ENCODE measurements at regions not wholly inside any gene's neighbourhood (a gene's known extent, or its start where the extent isn't known, plus 50 kb on each side); places are given as distances from the start of the nearest gene placed in this dataset.
A peak's percentile ranks its signal among the peaks of the same experiment; 100 is the strongest.
"Not testable (repeated sequence)": the region's sequence is repeated elsewhere in the genome, so short reads cannot be mapped to it uniquely, and the experiment has no call there.

- Mint-ChIP-seq H3K4me3 (ENCODE audit: low read depth, unreplicated experiment) (no peak overlapping the region), H3K9me3 (ENCODE audit: low read depth, unreplicated experiment) (peaks cover 5% of the 10 kb centered on the region), H3K36me3 (ENCODE audit: insufficient read depth, unreplicated experiment) (no peaks in the 10 kb centered on the region), H3K27ac (ENCODE audit: unreplicated experiment) (no peak overlapping the region), H3K4me1 (ENCODE audit: low read depth, unreplicated experiment) (no peaks in the 10 kb centered on the region), H3K27me3 (ENCODE audit: unreplicated experiment) (peaks cover 14% of the 10 kb centered on the region)
- no peak for TF ChIP-seq CTCF (IDR thresholded peaks at IDR 0.05; ENCODE audit: unreplicated experiment)
- CTCF ChIA-PET: no interaction called here
- intact Hi-C loops (cut with micrococcal nuclease; ENCODE audit: unreplicated experiment): no loop called here
- BruUV-seq (replicated peaks): no TSS peak
- DNase-seq: no peak
These were observed 172.0 kb upstream of the ARHGAP42 start for GRCh38 chr11:100515087-100515486.

GRCh38 chr11:100525197-100525596 lies 161.9 kb upstream of the ARHGAP42 start:
- TF ChIP-seq CTCF (IDR thresholded peaks at IDR 0.05; ENCODE audit: unreplicated experiment): no peak
- no peak for DNase-seq
- Mint-ChIP-seq H3K4me3 (ENCODE audit: low read depth, unreplicated experiment) (no peak overlapping the region), H3K4me1 (ENCODE audit: low read depth, unreplicated experiment) (no peaks in the 10 kb centered on the region), H3K27me3 (ENCODE audit: unreplicated experiment) (peaks cover 38% of the 10 kb centered on the region), H3K27ac (ENCODE audit: unreplicated experiment) (no peak overlapping the region), H3K9me3 (ENCODE audit: low read depth, unreplicated experiment) (peaks cover 5% of the 10 kb centered on the region), H3K36me3 (ENCODE audit: insufficient read depth, unreplicated experiment) (no peaks in the 10 kb centered on the region)
- BruUV-seq (replicated peaks): no TSS peak
- CTCF ChIA-PET: no interaction called here
- intact Hi-C loops (cut with micrococcal nuclease; ENCODE audit: unreplicated experiment): no loop called here

GRCh38 chr11:100525635-100526034 lies 161.5 kb upstream of the ARHGAP42 start:
- Mint-ChIP-seq H3K4me3 (ENCODE audit: low read depth, unreplicated experiment) (no peak overlapping the region), H3K36me3 (ENCODE audit: insufficient read depth, unreplicated experiment) (no peaks in the 10 kb centered on the region), H3K27me3 (ENCODE audit: unreplicated experiment) (peaks cover 38% of the 10 kb centered on the region), H3K9me3 (ENCODE audit: low read depth, unreplicated experiment) (peaks cover 5% of the 10 kb centered on the region), H3K4me1 (ENCODE audit: low read depth, unreplicated experiment) (no peaks in the 10 kb centered on the region), H3K27ac (ENCODE audit: unreplicated experiment) (no peak overlapping the region)
- intact Hi-C loops (cut with micrococcal nuclease; ENCODE audit: unreplicated experiment): no loop called here
- peak; percentile 13 for TF ChIP-seq CTCF (IDR thresholded peaks at IDR 0.05; ENCODE audit: unreplicated experiment)
- CTCF ChIA-PET: no interaction called here
- no TSS peak for BruUV-seq (replicated peaks)
- no peak for DNase-seq

GRCh38 chr11:100528872-100529416 lies 158.1 kb upstream of the ARHGAP42 start:
- no peak for DNase-seq
- no TSS peak for BruUV-seq (replicated peaks)
- Mint-ChIP-seq H3K36me3 (ENCODE audit: insufficient read depth, unreplicated experiment) (no peaks in the 10 kb centered on the region), H3K9me3 (ENCODE audit: low read depth, unreplicated experiment) (peaks cover under 1% of the 10 kb centered on the region), H3K27me3 (ENCODE audit: unreplicated experiment) (peaks cover 21% of the 10 kb centered on the region), H3K4me3 (ENCODE audit: low read depth, unreplicated experiment) (no peak overlapping the region), H3K27ac (ENCODE audit: unreplicated experiment) (no peak overlapping the region), H3K4me1 (ENCODE audit: low read depth, unreplicated experiment) (no peaks in the 10 kb centered on the region)
- TF ChIP-seq CTCF (IDR thresholded peaks at IDR 0.05; ENCODE audit: unreplicated experiment): no peak
- intact Hi-C loops (cut with micrococcal nuclease; ENCODE audit: unreplicated experiment): no loop called here
- CTCF ChIA-PET: no interaction called here

- CTCF ChIA-PET; H3K4me1 Mint-ChIP-seq (ENCODE audit: low read depth, unreplicated experiment); intact Hi-C loops (cut with micrococcal nuclease; ENCODE audit: unreplicated experiment); H3K36me3 Mint-ChIP-seq (ENCODE audit: insufficient read depth, unreplicated experiment); H3K27ac Mint-ChIP-seq (ENCODE audit: unreplicated experiment); H3K9me3 Mint-ChIP-seq (ENCODE audit: low read depth, unreplicated experiment); H3K4me3 Mint-ChIP-seq (ENCODE audit: low read depth, unreplicated experiment); DNase-seq; BruUV-seq (replicated peaks); H3K27me3 Mint-ChIP-seq (ENCODE audit: unreplicated experiment): not testable (repeated sequence)
These were observed 155.8 kb upstream of the ARHGAP42 start for GRCh38 chr11:100531290-100531689.
